HepG2 (cell line): ENCODE measurements at regions not wholly inside any gene's neighbourhood (a gene's known extent, or its start where the extent isn't known, plus 50 kb on each side); places are given as distances from the start of the nearest gene placed in this dataset.
A peak's percentile ranks its signal among the peaks of the same experiment; 100 is the strongest.

Source experiments
- ATAC-seq: fragments of 200-7000 bp; cut with Tn5 transposase; 3 replicates; pipeline ENCODE4 v1.9.1; 2020; ENCODE audit warnings: mild to moderate bottlenecking, moderate library complexity
- BruUV-seq: library from RNA; stranded (reverse); fragments of 400-500 nt; replicated peaks from 2 replicates; lab custom pipeline; 2021; lab: Mats Ljungman, UMichigan
- CTCF ChIA-PET: fragments of 300-600 bp; formaldehyde crosslinking; extraction: SDS; loops from one replicate; lab custom pipeline; 2021; ENCODE audit warnings: low total read pairs, inconsistent platforms, low intra/inter-chr PET ratio; lab: Yijun Ruan, JAX
- POLR2A ChIA-PET: fragments of 350-600 bp; sonication (Branson Sonifier 250); formaldehyde crosslinking; loops from one replicate; lab custom pipeline; 2020; ENCODE audit warnings: antibody characterized with exemption, inconsistent platforms; lab: Yijun Ruan, JAX
- DNase-seq: peaks from one replicate; pipeline ENCODE4 v3.0.0-alpha.2; 2015; ENCODE audit warnings: low spot score
- FAIRE-seq: peaks from 3 replicates; lab custom pipeline; 2011; peaks lifted over from hg19 to GRCh38; lab: Jason Lieb, UNC
- H2AFZ ChIP-seq: one replicate; pipeline ENCODE4 v1.6.1; 2011; ENCODE audit warnings: low read length, inconsistent platforms
- H3K27ac ChIP-seq: fragments of 300-600 bp; 3 replicates; pipeline ENCODE4 v1.8.0; 2011; ENCODE audit warnings: mixed run types, mild to moderate bottlenecking, mixed read lengths, low read length, inconsistent platforms; ENCODE audit not compliant: insufficient read depth; ENCODE audit errors: extremely low read length
- H3K27me3 ChIP-seq, 2 experiments: fragments of 200-600 bp in 1 of 2; 2 replicates in 1 of 2; 3 replicates in 1 of 2; pipeline versions ENCODE4 v1.6.0 to v1.8.0; 2011; ENCODE audit warnings: low read length in 2 of 2, mild to moderate bottlenecking in 2 of 2, moderate library complexity in 2 of 2, inconsistent platforms in 1 of 2; ENCODE audit not compliant: insufficient read depth in 2 of 2, control insufficient read depth in 1 of 2
- H3K36me3 ChIP-seq, 2 experiments: fragments of 200-600 bp in 1 of 2; replicated peaks in 1 of 2; 2 replicates in 1 of 2; 3 replicates in 1 of 2; pipeline versions ENCODE4 v1.5.1 to v1.8.0; 2011; ENCODE audit warnings: low read length in 2 of 2, inconsistent platforms in 1 of 2; ENCODE audit not compliant: insufficient read depth in 2 of 2, control insufficient read depth in 1 of 2
- H3K4me1 ChIP-seq: 2 replicates; pipeline ENCODE4 v1.5.1; 2012; ENCODE audit warnings: low read length, inconsistent platforms; ENCODE audit not compliant: insufficient read depth
- H3K4me2 ChIP-seq: 2 replicates; pipeline ENCODE4 v1.6.0; 2011; ENCODE audit warnings: low read depth, low read length, inconsistent platforms
- H3K4me3 ChIP-seq, 3 experiments: fragments of 200-600 bp in 1 of 3; sonication (generic), shearing (Covaris generic) in 1 of 3; replicated peaks in 1 of 3; 2 replicates each; pipeline ENCODE4 v1.5.1; 2011 to 2016; ENCODE audit warnings: low read length in 3 of 3, inconsistent platforms in 2 of 3, low read depth in 2 of 3, mild to moderate bottlenecking in 2 of 3, control low read depth in 1 of 3, mixed read lengths in 1 of 3; ENCODE audit not compliant: insufficient read depth in 1 of 3
- H3K79me2 ChIP-seq: one replicate; pipeline ENCODE4 v1.6.1; 2011; ENCODE audit warnings: low read length, inconsistent platforms; ENCODE audit not compliant: insufficient read depth
- H3K9ac ChIP-seq: 2 replicates; pipeline ENCODE4 v1.6.0; 2011; ENCODE audit warnings: mild to moderate bottlenecking, low read depth, low read length, inconsistent platforms; ENCODE audit not compliant: insufficient read depth
- H3K9me3 ChIP-seq: 2 replicates; pipeline ENCODE4 v1.5.1; 2012; ENCODE audit warnings: mild to moderate bottlenecking, low read length
- H4K20me1 ChIP-seq: 2 replicates; pipeline ENCODE4 v1.6.0; 2011; ENCODE audit warnings: inconsistent platforms, mild to moderate bottlenecking, low read length, moderate library complexity; ENCODE audit not compliant: insufficient read depth
- KIAA2018 ChIP-seq: sonication (generic); formaldehyde crosslinking; IDR thresholded peaks from 2 replicates; pipeline ENCODE4 v1.5.0; 2020; ENCODE audit warnings: mild to moderate bottlenecking, missing genetic modification reagents, borderline replicate concordance
- THAP11 ChIP-seq: IDR thresholded peaks from 2 replicates; pipeline ENCODE4 v1.6.1; 2016; ENCODE audit warnings: missing biosample characterization, missing genetic modification reagents
- ZFP36 ChIP-seq: fragments of 150-350 bp; IDR thresholded peaks from 2 replicates; pipeline ENCODE4 v1.6.1; 2018; ENCODE audit warnings: borderline replicate concordance, low read length, low read depth; ENCODE audit not compliant: partially characterized antibody
- ZMYM4 ChIP-seq: sonication (generic); formaldehyde crosslinking; IDR thresholded peaks from 2 replicates; pipeline ENCODE4 v1.8.1; 2023; ENCODE audit warnings: mild to moderate bottlenecking, missing genetic modification reagents
- WGBS: methylation state at CpG from one replicate; pipeline ENCODE4 v1.1.6; 2017; ENCODE audit warnings: low lambda C conversion rate; 5-methylcytosine and 5-hydroxymethylcytosine counted together
- in situ Hi-C: cut with HindIII; loops from 2 replicates; pipeline ENCODE4 v1.10.0; 2017; ENCODE audit warnings: low pct_unique_long_range_greater_than_20kb; ENCODE audit not compliant: extremely low pct_ligation_motif_present
- intact Hi-C: fragments of 100-400 bp; cut with micrococcal nuclease; formaldehyde crosslinking; loops from one replicate; pipeline ENCODE4 v1.10.0; 2022; ENCODE audit not compliant: unreplicated experiment

GRCh38 chr3:30332196-30333021 is 274.0 kb upstream of the TGFBR2 start:
- Histone ChIP-seq H3K4me3 (no peak overlapping the region), H2AFZ (no peak overlapping the region), H3K36me3 (no peaks in the 10 kb centered on the region), H3K79me2 (no peaks in the 10 kb centered on the region), H3K9ac (no peak overlapping the region), H3K27me3 (no peaks in the 10 kb centered on the region), H3K9me3 (no peaks in the 10 kb centered on the region), H3K27ac (no peak overlapping the region), H4K20me1 (no peaks in the 10 kb centered on the region), H3K4me1 (peaks cover 36% of the 10 kb centered on the region), H3K4me2 (no peak overlapping the region)
- TF ChIP-seq KIAA2018 (CRISPR knock-in tag) (no peak), ZMYM4 (CRISPR knock-in tag) (0 out of 2 replicates have a peak, but pooled peaks have one; percentile 18), THAP11 (no peak), ZFP36 (no peak)
- WGBS, result 85% methylated on average over 9 of the region's 10 CpGs
- ATAC-seq (no peak), FAIRE-seq (no peak), DNase-seq (no peak)
- intact Hi-C loops (no loop called here), in situ Hi-C loops (no loop called here)
- POLR2A ChIA-PET, result no interaction called here
- BruUV-seq, result no TSS peak
- CTCF ChIA-PET, result no interaction called here
